Keratinocyte (primary cell): ENCODE measurements at regions not wholly inside any gene's neighbourhood (a gene's known extent, or its start where the extent isn't known, plus 50 kb on each side); places are given as distances from the start of the nearest gene placed in this dataset.

Experiments
- CTCF ChIP-seq, 3 experiments: IDR thresholded peaks in 1 of 3; conservative IDR thresholded peaks in 1 of 3; optimal IDR thresholded peaks in 1 of 3; 2 replicates in 2 of 3; 3 replicates in 1 of 3; pipeline versions ENCODE3 to v1.5.1; 2011; ENCODE audit warnings: low read length in 3 of 3, mild to moderate bottlenecking in 3 of 3, moderate library complexity in 2 of 3, control low read depth in 1 of 3, inconsistent platforms in 1 of 3; ENCODE audit not compliant: insufficient read depth in 2 of 3; ENCODE audit errors: extremely low read depth in 1 of 3
- EZH2 ChIP-seq: IDR thresholded peaks from one replicate; pipeline ENCODE4 v1.6.1; 2012; ENCODE audit warnings: inconsistent platforms, mild to moderate bottlenecking, low read length, moderate library complexity

GRCh38 chr17:33469421-33469820, 176.3 kb upstream of the ASIC2 start:
- no peak for TF ChIP-seq CTCF (optimal IDR thresholded peaks at IDR 0.05 in 1 of 3, IDR thresholded peaks at IDR 0.05 in 1 of 3, conservative IDR thresholded peaks at IDR 0.05 in 1 of 3; ENCODE audit: extremely low read depth in 1 of 3, insufficient read depth in 2 of 3, low read length in 3 of 3)
- no peak for TF ChIP-seq EZH2
